Upper lobe of left lung (tissue), 6 donors: ENCODE measurements at regions not wholly inside any gene's neighbourhood (a gene's known extent, or its start where the extent isn't known, plus 50 kb on each side); places are given as distances from the start of the nearest gene placed in this dataset.
A peak's percentile ranks its signal among the peaks of the same experiment; 100 is the strongest.
"Not testable (repeated sequence)": the region's sequence is repeated elsewhere in the genome, so short reads cannot be mapped to it uniquely, and the experiment has no call there.

Experiments used
- ATAC-seq, 2 donors: fragments of 200-7000 bp; cut with Tn5 transposase; one replicate each; pipeline ENCODE4 v1.9.1; 2022; ENCODE audit warnings: mild to moderate bottlenecking in 2 of 2, moderate library complexity in 2 of 2; ENCODE audit not compliant: low FRiP score in 2 of 2
- DNase-seq, 2 donors: peaks; one replicate each; pipeline ENCODE4 v3.0.0-alpha.2; 2019 to 2020
- H3K27ac ChIP-seq, 4 donors: fragments of 200-600 bp; sonication (generic); one replicate each; pipeline ENCODE4 v1.5.1; 2016 to 2019
- H3K27me3 ChIP-seq, 4 donors: fragments of 200-600 bp; sonication (generic); one replicate each; pipeline ENCODE4 v1.5.1; 2017 to 2019
- H3K36me3 ChIP-seq, 4 donors: fragments of 200-600 bp; sonication (generic); one replicate each; pipeline ENCODE4 v1.5.1; 2016 to 2019
- H3K4me1 ChIP-seq, 4 donors: fragments of 200-600 bp; sonication (generic); one replicate each; pipeline ENCODE4 v1.5.1; 2018 to 2019
- H3K4me3 ChIP-seq, 4 donors: fragments of 200-600 bp; sonication (generic); one replicate each; pipeline ENCODE4 v1.5.1; 2017 to 2019; ENCODE audit warnings: mild to moderate bottlenecking in 2 of 4, moderate library complexity in 1 of 4
- H3K9me3 ChIP-seq, 4 donors: fragments of 200-600 bp; sonication (generic); one replicate each; pipeline ENCODE4 v1.5.1; 2018 to 2019
- EP300 ChIP-seq, 4 donors: sonication (generic); formaldehyde crosslinking; IDR thresholded peaks; one replicate each; pipeline ENCODE4 v1.5.1; 2017; ENCODE audit warnings: antibody characterized with exemption in 4 of 4, control low read depth in 2 of 4
- POLR2A ChIP-seq, 4 donors: fragments of 450-650 bp; IDR thresholded peaks; one replicate each; pipeline ENCODE4 v1.5.1; 2016 to 2017; ENCODE audit warnings: antibody characterized with exemption in 4 of 4, mild to moderate bottlenecking in 2 of 4
- POLR2AphosphoS5 ChIP-seq, 2 donors: sonication (generic); formaldehyde crosslinking; IDR thresholded peaks; one replicate each; pipeline ENCODE4 v1.5.1; 2017; ENCODE audit warnings: antibody characterized with exemption in 2 of 2
- WGBS, 2 donors: methylation state at CpG; one replicate each; pipeline ENCODE4 v1.1.5; 2017 to 2018; 5-methylcytosine and 5-hydroxymethylcytosine counted together
- TF ChIP-seq, protein P1 (sequence below), 6 experiments: fragments of 450-650 bp in 4 of 6; fragments of 200-600 bp in 2 of 6; sonication (generic) in 2 of 6; IDR thresholded peaks; one replicate each; pipeline ENCODE4 v1.5.1; 2016 to 2019; ENCODE audit warnings: antibody characterized with exemption in 6 of 6
- donor health status: DM: no; HTN: no; CAD: no; lungs with moderate emphysema.
- donor health status: DM: no; HTN: yes; CAD: no; lungs with severe emphysema.

DNA sequence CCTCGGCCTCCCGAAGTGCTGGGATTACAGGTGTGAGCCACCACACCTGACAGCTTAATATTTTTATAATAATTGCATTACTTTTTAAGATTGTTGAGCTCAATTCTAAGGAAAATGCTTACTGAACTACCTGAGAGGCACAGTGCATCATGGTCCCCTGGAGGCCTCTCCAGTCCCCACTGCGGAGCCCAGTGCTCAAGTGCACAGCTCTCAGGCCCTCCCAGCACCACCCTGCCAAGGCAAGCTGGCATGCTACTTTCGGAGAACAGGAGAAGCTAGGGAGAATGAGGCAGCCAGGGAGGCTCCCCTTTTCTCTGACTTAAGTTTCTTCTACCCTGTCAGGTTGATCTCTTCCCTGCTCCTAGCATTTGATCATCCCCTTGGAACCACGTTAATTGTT lies 64.2 kb upstream of the CECR2 start:
- 85 to 94% methylated on average over 4 to 5 of the region's 5 CpGs for WGBS, 2 donors
- H3K36me3 ChIP-seq = no peaks in the 10 kb centered on the region
- H3K4me3 ChIP-seq = no peak overlapping the region
- ATAC-seq (no peak), DNase-seq (no peak)
- no peaks in the 10 kb centered on the region for H3K27me3 ChIP-seq
- TF ChIP-seq POLR2A (IDR thresholded peaks at IDR 0.05) (no peak), POLR2AphosphoS5 (IDR thresholded peaks at IDR 0.05) (no peak), EP300 (IDR thresholded peaks at IDR 0.05) (no peak)
- TF ChIP-seq, protein P1, sequence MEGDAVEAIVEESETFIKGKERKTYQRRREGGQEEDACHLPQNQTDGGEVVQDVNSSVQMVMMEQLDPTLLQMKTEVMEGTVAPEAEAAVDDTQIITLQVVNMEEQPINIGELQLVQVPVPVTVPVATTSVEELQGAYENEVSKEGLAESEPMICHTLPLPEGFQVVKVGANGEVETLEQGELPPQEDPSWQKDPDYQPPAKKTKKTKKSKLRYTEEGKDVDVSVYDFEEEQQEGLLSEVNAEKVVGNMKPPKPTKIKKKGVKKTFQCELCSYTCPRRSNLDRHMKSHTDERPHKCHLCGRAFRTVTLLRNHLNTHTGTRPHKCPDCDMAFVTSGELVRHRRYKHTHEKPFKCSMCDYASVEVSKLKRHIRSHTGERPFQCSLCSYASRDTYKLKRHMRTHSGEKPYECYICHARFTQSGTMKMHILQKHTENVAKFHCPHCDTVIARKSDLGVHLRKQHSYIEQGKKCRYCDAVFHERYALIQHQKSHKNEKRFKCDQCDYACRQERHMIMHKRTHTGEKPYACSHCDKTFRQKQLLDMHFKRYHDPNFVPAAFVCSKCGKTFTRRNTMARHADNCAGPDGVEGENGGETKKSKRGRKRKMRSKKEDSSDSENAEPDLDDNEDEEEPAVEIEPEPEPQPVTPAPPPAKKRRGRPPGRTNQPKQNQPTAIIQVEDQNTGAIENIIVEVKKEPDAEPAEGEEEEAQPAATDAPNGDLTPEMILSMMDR (IDR thresholded peaks at IDR 0.05) = no peak
- H3K27ac ChIP-seq = no peak overlapping the region
- H3K4me1 ChIP-seq = no peaks in the 10 kb centered on the region
- no peaks in the 10 kb centered on the region for H3K9me3 ChIP-seq

DNA sequence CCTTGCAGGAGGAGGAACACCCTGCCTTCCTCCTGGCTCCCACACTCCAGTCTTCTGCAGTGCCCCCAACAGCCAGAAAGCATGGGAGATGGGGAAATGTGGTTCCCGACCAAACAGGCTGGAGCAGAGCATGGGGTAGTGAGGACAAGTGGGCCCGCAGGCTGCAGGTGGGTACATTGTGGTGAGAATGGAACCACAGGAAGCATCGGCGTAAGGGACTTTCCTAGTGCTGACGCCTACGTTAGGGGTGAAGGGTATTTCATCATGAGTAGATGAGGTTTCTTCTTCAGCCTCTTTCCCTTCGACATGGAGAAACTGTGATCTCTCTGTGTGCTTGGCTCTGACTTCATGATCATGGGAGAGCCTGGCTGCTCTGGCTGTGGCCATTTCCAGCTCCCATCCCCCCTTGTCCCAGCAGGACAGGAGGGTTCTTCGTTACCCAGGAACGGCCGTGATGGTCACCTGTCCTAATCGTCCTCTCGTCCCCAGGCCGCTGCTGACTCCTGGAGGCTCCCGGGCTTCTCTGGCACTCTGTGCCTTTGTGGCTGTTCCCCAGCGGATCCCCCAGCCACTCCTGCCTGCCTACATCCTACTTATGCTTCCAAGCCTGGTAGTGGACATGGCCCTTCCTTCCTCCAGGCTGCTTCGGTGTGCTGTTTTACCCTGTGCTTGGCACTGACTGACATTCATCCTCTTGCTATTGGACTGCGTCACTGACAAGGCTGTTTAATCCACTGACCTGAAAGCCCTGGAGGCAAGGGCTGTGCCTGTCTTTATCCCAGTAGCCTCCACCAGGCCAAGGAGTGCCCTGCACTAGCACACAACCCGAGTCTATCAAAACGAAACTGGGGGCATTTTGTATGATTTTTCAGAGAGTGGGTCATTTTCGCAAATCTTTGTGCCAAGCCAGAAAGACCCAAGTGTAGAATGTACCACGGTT lies 65.2 kb upstream of the CECR2 start:
- H3K27ac ChIP-seq = no peak overlapping the region
- WGBS, 2 donors = 73 to 83% methylated on average over 21 of the region's 21 CpGs
- TF ChIP-seq EP300 (IDR thresholded peaks at IDR 0.05) = no peak
- TF ChIP-seq POLR2A (IDR thresholded peaks at IDR 0.05) = no peak
- H3K27me3 ChIP-seq = no peaks in the 10 kb centered on the region
- no peaks in the 10 kb centered on the region for H3K4me1 ChIP-seq
- peak in 1 of 2 donors; percentile 59 for DNase-seq
- no peak overlapping the region for H3K4me3 ChIP-seq
- no peaks in the 10 kb centered on the region for H3K36me3 ChIP-seq
- peak; percentile 31 to 37 for ATAC-seq
- no peaks in the 10 kb centered on the region for H3K9me3 ChIP-seq

DNA sequence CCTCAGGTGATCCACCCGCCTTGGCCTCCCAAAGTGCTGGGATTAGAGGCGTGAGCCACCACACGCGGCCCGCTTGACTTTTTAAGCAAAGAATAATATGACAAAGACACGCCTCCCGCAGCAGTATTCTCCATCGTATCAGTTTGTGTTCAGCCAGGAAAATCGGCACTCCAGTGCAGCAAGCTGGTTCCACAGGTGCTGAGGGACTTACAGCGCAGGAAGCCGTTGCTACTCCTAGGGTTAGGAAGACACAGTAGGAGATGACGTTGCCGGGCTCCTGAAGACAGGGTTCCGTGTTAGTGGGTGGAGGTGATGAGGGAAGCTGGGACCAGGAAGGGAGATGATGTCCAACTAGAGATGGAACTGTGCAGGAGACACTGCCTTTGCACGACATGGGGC lies 65.8 kb upstream of the CECR2 start:
- DNase-seq = no peak
- TF ChIP-seq POLR2A (IDR thresholded peaks at IDR 0.05) (no peak), POLR2AphosphoS5 (IDR thresholded peaks at IDR 0.05) (no peak), EP300 (IDR thresholded peaks at IDR 0.05) (no peak)
- TF ChIP-seq, protein P1 (IDR thresholded peaks at IDR 0.05) = no peak
- H3K4me1 ChIP-seq = no peaks in the 10 kb centered on the region
- no peak overlapping the region for H3K4me3 ChIP-seq
- H3K9me3 ChIP-seq = no peaks in the 10 kb centered on the region
- H3K27me3 ChIP-seq = no peaks in the 10 kb centered on the region
- H3K36me3 ChIP-seq = no peaks in the 10 kb centered on the region
- ATAC-seq = no peak
- no peak overlapping the region for H3K27ac ChIP-seq
- WGBS, 2 donors = 91 to 93% methylated on average over 15 of the region's 15 CpGs

DNA sequence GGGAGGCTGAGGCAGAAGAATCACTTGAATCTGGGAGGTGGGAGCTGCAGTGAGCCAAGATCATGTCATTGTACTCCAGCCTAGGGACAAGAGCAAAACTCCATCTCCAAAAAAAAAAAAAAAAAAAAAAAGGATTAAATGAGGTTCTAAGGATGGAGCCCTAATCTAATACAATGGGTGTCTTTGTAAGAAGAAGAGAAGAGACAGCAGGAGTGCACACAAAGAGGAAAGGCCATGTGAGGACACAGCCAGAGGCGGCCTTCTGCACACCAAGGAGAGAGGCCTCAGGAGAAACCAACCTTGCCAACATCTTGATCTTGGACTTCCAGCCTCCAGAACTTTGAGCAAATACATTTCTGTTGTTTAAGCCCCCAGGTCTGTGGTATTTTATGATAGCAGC lies 66.6 kb upstream of the CECR2 start:
- 92 to 93% methylated on average over 1 of the region's 1 CpG for WGBS, 2 donors
- DNase-seq = no peak
- H3K9me3 ChIP-seq = no peaks in the 10 kb centered on the region
- H3K4me1 ChIP-seq = no peaks in the 10 kb centered on the region
- no peak overlapping the region for H3K27ac ChIP-seq
- no peaks in the 10 kb centered on the region for H3K27me3 ChIP-seq
- H3K36me3 ChIP-seq = no peaks in the 10 kb centered on the region
- no peak for ATAC-seq
- H3K4me3 ChIP-seq = no peak overlapping the region
- TF ChIP-seq, protein P1 (IDR thresholded peaks at IDR 0.05) = no peak
- no peak for TF ChIP-seq POLR2AphosphoS5 (IDR thresholded peaks at IDR 0.05)

DNA sequence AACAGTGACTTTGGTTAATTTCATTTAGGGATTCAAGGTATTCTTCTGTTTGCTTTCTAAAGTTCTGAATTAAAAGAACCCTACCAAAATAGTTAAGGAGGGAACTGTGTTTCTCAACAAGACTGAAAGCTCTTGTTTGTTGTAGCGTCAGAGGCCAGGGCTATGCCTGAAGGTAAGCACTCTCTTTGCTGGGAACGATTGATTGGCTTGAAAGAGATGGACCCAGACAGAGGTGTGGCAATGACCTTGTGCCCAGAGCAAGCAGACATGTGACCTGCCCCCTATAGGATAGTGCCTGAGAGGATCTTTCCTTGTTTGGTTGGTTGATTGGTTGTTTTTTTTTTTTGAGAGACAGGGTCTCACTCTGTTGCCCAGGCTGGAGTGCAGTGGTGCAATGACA lies 68.3 kb upstream of the CECR2 start:
- 69 to 100% methylated on average over 2 of the region's 2 CpGs for WGBS, 2 donors
- Histone ChIP-seq H3K27ac (no peak overlapping the region), H3K36me3 (no peaks in the 10 kb centered on the region), H3K4me1 (no peaks in the 10 kb centered on the region), H3K27me3 (no peaks in the 10 kb centered on the region), H3K9me3 (no peaks in the 10 kb centered on the region), H3K4me3 (no peak overlapping the region)
- TF ChIP-seq, protein P1 (IDR thresholded peaks at IDR 0.05) = no peak
- TF ChIP-seq EP300 (IDR thresholded peaks at IDR 0.05) (no peak), POLR2A (IDR thresholded peaks at IDR 0.05) (no peak), POLR2AphosphoS5 (IDR thresholded peaks at IDR 0.05) (no peak)
- no peak for ATAC-seq
- DNase-seq = no peak

DNA sequence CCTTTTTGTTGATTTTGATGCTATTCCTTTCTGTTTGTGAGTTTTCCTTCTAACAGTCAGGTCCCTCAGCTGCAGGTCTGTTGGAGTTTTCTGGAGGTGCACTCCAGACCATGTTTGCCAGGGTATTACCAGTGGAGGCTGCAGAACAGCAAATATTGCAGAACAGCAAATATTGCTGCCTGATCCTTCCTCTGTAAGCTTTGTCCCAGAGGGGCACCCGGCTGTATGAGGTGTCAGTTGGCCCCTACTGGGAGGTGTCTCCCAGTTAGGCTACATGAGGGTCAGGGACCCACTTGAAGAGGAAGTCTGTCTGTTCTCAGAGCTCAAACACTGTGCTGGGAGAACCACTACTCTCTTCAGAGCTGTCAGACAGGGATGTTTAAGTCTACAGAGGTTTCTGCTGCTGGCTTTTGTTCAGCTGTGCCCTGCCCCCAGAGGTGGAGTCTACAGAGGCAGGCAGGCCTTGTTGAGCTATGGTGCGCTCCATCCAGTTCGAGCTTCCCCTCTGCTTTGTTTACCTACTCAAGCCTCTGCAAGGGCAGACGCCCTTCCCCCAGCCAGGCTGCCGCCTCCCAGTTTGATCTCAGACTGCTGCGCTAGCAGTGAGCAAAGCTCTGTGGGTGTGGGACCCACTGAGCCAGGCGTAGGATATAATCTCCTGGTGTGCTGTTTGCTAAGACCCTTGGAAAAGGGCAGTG lies 70.3 kb upstream of the CECR2 start:
- ATAC-seq, H3K4me3 ChIP-seq, H3K4me1 ChIP-seq, H3K9me3 ChIP-seq, H3K36me3 ChIP-seq, DNase-seq, H3K27ac ChIP-seq, H3K27me3 ChIP-seq: not testable (repeated sequence)
- WGBS, 2 donors = 66 to 78% methylated on average over 7 of the region's 7 CpGs
